ENCODE measurements at regions not wholly inside any gene's neighbourhood (a gene's known extent, or its start where the extent isn't known, plus 50 kb on each side); places are given as distances from the start of the nearest gene placed in this dataset.

DNA sequence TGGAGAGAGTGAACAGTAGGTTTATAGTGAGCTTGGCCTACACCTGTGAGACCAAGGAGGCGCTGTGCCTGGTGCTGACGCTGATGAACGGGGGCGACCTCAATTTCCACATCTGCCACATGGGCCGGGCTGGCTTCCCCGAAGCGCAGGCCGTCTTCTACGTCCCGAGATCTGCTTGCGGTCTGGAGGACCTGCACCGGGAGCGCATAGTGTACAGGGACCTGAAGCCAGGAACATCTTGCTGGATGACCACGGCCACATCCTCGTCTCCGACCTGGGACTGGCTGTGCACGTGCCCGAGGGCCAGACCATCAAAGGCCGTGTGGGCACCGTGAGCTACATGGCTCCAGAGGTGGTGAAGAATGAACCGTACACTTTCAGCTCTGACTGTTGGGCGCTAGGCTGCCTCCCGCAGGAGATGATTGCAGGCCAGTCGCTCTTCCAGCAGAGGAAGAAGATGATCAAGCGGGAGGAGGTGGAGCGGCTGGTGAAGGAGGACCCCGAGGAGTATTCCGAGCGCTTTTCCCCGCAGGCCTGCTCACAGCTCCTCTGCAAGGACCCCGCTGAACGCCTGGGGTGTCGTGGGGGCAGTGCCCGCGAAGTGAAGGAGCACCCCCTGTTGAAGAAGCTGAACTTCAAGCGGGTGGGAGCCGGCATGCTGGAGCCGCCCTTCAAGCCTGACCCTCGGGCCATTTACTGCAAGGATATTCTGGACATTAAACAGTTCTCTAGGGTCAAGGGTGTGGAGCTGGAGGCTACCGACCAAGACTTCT is 139.0 kb downstream of the ZDHHC20 start:
- DNase-seq, result no peak

DNA sequence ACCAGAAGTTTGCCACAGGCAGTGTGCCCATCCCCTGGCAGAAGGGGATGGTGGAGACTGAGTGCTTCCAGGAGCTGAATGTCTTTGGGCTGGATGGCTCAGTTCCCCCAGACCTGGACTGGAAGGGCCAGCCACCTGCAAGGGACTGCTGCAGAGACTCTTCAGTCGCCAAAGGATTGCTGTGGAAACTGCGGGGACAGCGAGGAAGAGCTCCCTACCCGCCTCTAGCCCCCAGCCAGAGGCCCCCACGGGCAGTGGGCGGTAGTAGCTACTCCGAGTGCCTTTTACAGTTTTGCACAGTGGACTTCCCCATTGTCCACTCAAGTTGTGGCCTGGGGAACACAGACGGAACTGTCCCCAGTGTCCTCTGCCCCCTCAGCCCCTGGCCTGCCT is 138.5 kb downstream of the ZDHHC20 start:
- no peak for DNase-seq

DNA sequence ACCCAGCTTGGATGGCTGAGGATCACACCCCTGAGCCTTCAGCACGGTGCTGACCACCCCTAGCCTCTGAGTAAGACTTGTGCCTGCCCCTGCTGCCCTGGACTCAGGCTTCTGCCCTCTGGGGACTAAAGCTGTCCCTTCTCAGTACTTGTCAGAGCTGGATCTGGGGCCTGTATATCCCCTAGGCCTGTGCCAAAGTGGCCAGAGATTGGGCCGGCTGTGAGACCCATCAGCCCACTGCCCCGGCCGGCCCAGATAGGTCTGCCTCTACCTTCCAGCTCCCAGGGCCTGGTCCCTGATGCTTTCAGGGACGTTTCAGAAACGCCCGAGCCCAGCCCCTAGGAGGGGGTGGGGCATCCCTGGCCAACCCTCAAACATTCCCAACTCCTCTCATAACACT is 137.8 kb downstream of the ZDHHC20 start:
- DNase-seq, result no peak

DNA sequence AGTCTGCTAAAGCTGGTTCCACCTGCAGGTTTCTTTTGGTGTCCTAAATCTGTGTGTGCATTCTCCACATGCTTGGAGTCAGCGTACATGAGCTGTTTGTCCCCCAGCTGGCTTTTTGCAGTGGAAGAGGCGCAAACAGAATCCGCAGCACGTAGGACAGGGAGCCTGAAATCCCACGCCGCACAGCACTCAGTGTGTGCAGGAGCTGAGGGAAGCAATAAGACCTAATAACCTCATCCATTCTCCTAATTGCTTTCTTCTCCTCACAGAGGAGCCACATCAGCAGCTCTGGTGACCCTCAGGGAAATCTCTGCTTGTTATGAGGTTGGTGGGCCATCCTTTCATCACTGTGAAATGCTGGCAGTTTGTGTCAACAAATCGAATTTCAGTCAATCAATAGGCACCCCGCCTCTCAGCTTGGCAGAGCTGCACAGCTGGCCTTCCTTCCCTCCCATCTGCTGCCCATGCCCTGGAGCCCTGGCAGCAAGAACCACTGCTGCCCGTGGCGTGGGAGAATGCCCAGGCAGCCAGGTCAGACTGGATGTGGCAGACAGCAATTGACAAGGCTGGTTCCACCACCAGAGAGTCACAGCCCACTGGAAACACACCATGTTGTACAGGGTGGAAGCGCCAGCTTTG is 136.7 kb downstream of the ZDHHC20 start:
- no peak for DNase-seq
